GM12878 (cell line): ENCODE measurements at regions not wholly inside any gene's neighbourhood (a gene's known extent, or its start where the extent isn't known, plus 50 kb on each side); places are given as distances from the start of the nearest gene placed in this dataset.
"Not testable (repeated sequence)": the region's sequence is repeated elsewhere in the genome, so short reads cannot be mapped to it uniquely, and the experiment has no call there.

Experiments
- BMI1 ChIP-seq: fragments of 450-650 bp; IDR thresholded peaks from 2 replicates; pipeline ENCODE4 v1.6.1; 2016; ENCODE audit warnings: mild to moderate bottlenecking, moderate library complexity, borderline replicate concordance
- CHD1 ChIP-seq: IDR thresholded peaks from 2 replicates; pipeline ENCODE4 v1.6.1; 2012; ENCODE audit warnings: low read depth, low read length, improper control_type of control experiment
- FOXK2 ChIP-seq: fragments of 450-650 bp; IDR thresholded peaks from 2 replicates; pipeline ENCODE4 v1.6.1; 2017; ENCODE audit warnings: mild to moderate bottlenecking, moderate library complexity
- HDAC6 ChIP-seq: fragments of 200-600 bp; sonication (generic); IDR thresholded peaks from one replicate; pipeline ENCODE4 v1.8.0; 2017; ENCODE audit warnings: antibody characterized with exemption; ENCODE audit not compliant: unreplicated experiment
- NRF1 ChIP-seq: conservative IDR thresholded peaks from 2 replicates; pipeline ENCODE4 v1.6.1; 2011; ENCODE audit warnings: mild to moderate bottlenecking, low read depth, low read length, improper control_type of control experiment
- POLR2A ChIP-seq: IDR thresholded peaks from 2 replicates; pipeline ENCODE4 v1.6.1; 2011; ENCODE audit warnings: low read depth, mild to moderate bottlenecking, low read length
- POLR2AphosphoS5 ChIP-seq: IDR thresholded peaks from 2 replicates; pipeline ENCODE4 v1.6.1; 2011; ENCODE audit warnings: mild to moderate bottlenecking, low read length, inconsistent platforms
- SP1 ChIP-seq: IDR thresholded peaks from one replicate; pipeline ENCODE4 v1.6.1; 2011; ENCODE audit warnings: low read depth, low read length
- SRF ChIP-seq, 2 experiments: IDR thresholded peaks; 2 replicates each; pipeline ENCODE4 v1.6.1; 2011; ENCODE audit warnings: low read depth in 2 of 2, low read length in 2 of 2, mild to moderate bottlenecking in 1 of 2, moderate library complexity in 1 of 2
- TCF12 ChIP-seq: IDR thresholded peaks from 2 replicates; pipeline ENCODE4 v1.6.1; 2011; ENCODE audit warnings: low read depth, mild to moderate bottlenecking, low read length
- TF ChIP-seq, protein P1 (sequence below): IDR thresholded peaks from 2 replicates; pipeline ENCODE4 v1.6.1; 2012; ENCODE audit warnings: low read length, inconsistent platforms
- TF ChIP-seq, protein P2 (sequence below): fragments of 450-650 bp; IDR thresholded peaks from 2 replicates; pipeline ENCODE4 v1.6.1; 2017; ENCODE audit warnings: antibody characterized with exemption, mild to moderate bottlenecking, moderate library complexity
- TF ChIP-seq, protein P3 (sequence below), 3 experiments: IDR thresholded peaks in 2 of 3; conservative IDR thresholded peaks in 1 of 3; 2 replicates each; pipeline ENCODE4 v1.5.1; 2011; ENCODE audit warnings: low read depth in 3 of 3, low read length in 3 of 3, mild to moderate bottlenecking in 3 of 3, control low read depth in 2 of 3, moderate library complexity in 2 of 3, inconsistent platforms in 1 of 3, mixed read lengths in 1 of 3; ENCODE audit not compliant: control insufficient read depth in 2 of 3, insufficient read depth in 1 of 3; ENCODE audit errors: extremely low read depth in 1 of 3
- TF ChIP-seq, protein P4 (sequence below): IDR thresholded peaks from 2 replicates; pipeline ENCODE4 v1.6.1; 2011; ENCODE audit warnings: low read depth, low read length, improper control_type of control experiment, borderline replicate concordance

DNA sequence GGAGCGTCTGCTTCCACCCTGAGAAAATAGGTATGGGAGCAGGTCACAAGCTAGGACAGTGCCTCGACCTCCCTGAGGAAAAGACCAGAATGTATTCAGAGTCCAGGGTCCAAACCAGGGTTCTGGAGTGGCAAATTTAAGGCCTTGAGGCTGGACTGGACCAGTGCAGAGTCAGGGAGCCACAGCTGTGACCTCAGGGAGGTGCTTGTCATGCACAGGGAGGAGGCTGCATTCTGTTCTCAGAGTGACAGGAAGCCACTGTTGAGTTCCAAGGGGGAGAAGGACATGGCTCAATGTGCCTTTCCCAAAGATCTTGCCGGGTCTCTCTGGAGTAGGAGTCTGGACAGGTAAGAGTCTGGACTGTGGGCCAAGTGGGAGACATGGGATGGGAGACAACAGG, 254.0 kb downstream of the BCL2L11 start:
- TF ChIP-seq, protein P1, sequence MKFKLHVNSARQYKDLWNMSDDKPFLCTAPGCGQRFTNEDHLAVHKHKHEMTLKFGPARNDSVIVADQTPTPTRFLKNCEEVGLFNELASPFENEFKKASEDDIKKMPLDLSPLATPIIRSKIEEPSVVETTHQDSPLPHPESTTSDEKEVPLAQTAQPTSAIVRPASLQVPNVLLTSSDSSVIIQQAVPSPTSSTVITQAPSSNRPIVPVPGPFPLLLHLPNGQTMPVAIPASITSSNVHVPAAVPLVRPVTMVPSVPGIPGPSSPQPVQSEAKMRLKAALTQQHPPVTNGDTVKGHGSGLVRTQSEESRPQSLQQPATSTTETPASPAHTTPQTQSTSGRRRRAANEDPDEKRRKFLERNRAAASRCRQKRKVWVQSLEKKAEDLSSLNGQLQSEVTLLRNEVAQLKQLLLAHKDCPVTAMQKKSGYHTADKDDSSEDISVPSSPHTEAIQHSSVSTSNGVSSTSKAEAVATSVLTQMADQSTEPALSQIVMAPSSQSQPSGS = not testable (repeated sequence)
- TF ChIP-seq POLR2A; SRF (IDR thresholded peaks at IDR 0.05; ENCODE audit: low read depth in 2 of 2, low read length in 2 of 2); BMI1; FOXK2; POLR2AphosphoS5; NRF1; SP1; TCF12; CHD1; HDAC6: not testable (repeated sequence)
- TF ChIP-seq, protein P2, sequence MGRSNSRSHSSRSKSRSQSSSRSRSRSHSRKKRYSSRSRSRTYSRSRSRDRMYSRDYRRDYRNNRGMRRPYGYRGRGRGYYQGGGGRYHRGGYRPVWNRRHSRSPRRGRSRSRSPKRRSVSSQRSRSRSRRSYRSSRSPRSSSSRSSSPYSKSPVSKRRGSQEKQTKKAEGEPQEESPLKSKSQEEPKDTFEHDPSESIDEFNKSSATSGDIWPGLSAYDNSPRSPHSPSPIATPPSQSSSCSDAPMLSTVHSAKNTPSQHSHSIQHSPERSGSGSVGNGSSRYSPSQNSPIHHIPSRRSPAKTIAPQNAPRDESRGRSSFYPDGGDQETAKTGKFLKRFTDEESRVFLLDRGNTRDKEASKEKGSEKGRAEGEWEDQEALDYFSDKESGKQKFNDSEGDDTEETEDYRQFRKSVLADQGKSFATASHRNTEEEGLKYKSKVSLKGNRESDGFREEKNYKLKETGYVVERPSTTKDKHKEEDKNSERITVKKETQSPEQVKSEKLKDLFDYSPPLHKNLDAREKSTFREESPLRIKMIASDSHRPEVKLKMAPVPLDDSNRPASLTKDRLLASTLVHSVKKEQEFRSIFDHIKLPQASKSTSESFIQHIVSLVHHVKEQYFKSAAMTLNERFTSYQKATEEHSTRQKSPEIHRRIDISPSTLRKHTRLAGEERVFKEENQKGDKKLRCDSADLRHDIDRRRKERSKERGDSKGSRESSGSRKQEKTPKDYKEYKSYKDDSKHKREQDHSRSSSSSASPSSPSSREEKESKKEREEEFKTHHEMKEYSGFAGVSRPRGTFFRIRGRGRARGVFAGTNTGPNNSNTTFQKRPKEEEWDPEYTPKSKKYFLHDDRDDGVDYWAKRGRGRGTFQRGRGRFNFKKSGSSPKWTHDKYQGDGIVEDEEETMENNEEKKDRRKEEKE = not testable (repeated sequence)
- TF ChIP-seq, protein P3, sequence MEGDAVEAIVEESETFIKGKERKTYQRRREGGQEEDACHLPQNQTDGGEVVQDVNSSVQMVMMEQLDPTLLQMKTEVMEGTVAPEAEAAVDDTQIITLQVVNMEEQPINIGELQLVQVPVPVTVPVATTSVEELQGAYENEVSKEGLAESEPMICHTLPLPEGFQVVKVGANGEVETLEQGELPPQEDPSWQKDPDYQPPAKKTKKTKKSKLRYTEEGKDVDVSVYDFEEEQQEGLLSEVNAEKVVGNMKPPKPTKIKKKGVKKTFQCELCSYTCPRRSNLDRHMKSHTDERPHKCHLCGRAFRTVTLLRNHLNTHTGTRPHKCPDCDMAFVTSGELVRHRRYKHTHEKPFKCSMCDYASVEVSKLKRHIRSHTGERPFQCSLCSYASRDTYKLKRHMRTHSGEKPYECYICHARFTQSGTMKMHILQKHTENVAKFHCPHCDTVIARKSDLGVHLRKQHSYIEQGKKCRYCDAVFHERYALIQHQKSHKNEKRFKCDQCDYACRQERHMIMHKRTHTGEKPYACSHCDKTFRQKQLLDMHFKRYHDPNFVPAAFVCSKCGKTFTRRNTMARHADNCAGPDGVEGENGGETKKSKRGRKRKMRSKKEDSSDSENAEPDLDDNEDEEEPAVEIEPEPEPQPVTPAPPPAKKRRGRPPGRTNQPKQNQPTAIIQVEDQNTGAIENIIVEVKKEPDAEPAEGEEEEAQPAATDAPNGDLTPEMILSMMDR (IDR thresholded peaks at IDR 0.05 in 2 of 3, conservative IDR thresholded peaks at IDR 0.05 in 1 of 3; ENCODE audit: control insufficient read depth in 2 of 3, extremely low read depth in 1 of 3, insufficient read depth in 1 of 3, low read depth in 3 of 3, low read length in 3 of 3) = not testable (repeated sequence)
- TF ChIP-seq, protein P4, sequence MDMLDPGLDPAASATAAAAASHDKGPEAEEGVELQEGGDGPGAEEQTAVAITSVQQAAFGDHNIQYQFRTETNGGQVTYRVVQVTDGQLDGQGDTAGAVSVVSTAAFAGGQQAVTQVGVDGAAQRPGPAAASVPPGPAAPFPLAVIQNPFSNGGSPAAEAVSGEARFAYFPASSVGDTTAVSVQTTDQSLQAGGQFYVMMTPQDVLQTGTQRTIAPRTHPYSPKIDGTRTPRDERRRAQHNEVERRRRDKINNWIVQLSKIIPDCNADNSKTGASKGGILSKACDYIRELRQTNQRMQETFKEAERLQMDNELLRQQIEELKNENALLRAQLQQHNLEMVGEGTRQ = not testable (repeated sequence)
